HEK293 (cell line): ENCODE measurements at regions not wholly inside any gene's neighbourhood (a gene's known extent, or its start where the extent isn't known, plus 50 kb on each side); places are given as distances from the start of the nearest gene placed in this dataset.

Experiments
- KLF9 ChIP-seq: fragments of 450-650 bp; formaldehyde crosslinking; IDR thresholded peaks from 2 replicates; pipeline ENCODE4 v1.5.1; 2016; ENCODE audit warnings: missing biosample characterization, missing genetic modification characterization, low read depth
- RBAK ChIP-seq: fragments of 450-650 bp; formaldehyde crosslinking; IDR thresholded peaks from 2 replicates; pipeline ENCODE4 v1.5.1; 2016; ENCODE audit warnings: missing biosample characterization, missing genetic modification characterization
- TF ChIP-seq, protein P1 (sequence below): fragments of 450-650 bp; formaldehyde crosslinking; IDR thresholded peaks from 2 replicates; pipeline ENCODE4 v1.5.1; 2016; ENCODE audit warnings: missing biosample characterization, missing genetic modification characterization

DNA sequence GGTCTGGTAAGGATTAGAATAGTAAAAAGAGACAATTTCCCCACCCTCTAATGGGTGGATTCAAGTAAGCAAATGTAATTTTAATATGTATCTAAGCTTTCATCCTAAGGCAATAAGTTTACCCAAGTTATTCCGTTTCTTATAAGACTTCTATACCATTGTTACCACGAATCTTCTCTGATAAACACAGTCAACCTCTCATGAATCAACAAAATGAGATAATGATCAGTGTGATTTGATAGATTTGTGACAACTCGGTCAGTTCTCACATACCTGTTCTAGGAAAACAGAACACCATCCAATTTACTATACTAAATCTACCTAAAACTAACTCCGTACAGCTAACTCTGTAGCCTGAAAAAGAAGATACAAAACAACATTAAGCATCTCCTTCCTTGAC is 342.1 kb downstream of the TBL1XR1 start:
- TF ChIP-seq, protein P1, sequence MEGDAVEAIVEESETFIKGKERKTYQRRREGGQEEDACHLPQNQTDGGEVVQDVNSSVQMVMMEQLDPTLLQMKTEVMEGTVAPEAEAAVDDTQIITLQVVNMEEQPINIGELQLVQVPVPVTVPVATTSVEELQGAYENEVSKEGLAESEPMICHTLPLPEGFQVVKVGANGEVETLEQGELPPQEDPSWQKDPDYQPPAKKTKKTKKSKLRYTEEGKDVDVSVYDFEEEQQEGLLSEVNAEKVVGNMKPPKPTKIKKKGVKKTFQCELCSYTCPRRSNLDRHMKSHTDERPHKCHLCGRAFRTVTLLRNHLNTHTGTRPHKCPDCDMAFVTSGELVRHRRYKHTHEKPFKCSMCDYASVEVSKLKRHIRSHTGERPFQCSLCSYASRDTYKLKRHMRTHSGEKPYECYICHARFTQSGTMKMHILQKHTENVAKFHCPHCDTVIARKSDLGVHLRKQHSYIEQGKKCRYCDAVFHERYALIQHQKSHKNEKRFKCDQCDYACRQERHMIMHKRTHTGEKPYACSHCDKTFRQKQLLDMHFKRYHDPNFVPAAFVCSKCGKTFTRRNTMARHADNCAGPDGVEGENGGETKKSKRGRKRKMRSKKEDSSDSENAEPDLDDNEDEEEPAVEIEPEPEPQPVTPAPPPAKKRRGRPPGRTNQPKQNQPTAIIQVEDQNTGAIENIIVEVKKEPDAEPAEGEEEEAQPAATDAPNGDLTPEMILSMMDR (tag by site-specific recombination), result no peak
- TF ChIP-seq RBAK (tag by site-specific recombination) (no peak), KLF9 (no peak)
